DOHH2 (cell line): ENCODE measurements at regions not wholly inside any gene's neighbourhood (a gene's known extent, or its start where the extent isn't known, plus 50 kb on each side); places are given as distances from the start of the nearest gene placed in this dataset.

Source experiments
- EZH2phosphoT487 ChIP-seq: fragments of 200-600 bp; sonication (generic); IDR thresholded peaks from 2 replicates; pipeline ENCODE4 v1.6.1; 2017; ENCODE audit warnings: borderline replicate concordance, mild to moderate bottlenecking, antibody characterized with exemption, low read length, moderate library complexity, mixed read lengths
- TF ChIP-seq, protein P1 (sequence below): fragments of 200-600 bp; sonication (generic); IDR thresholded peaks from one replicate; pipeline ENCODE4 v1.5.1; 2014; ENCODE audit warnings: antibody characterized with exemption, mild to moderate bottlenecking, low read depth, low read length; ENCODE audit not compliant: poor library complexity, severe bottlenecking

GRCh38 chrX:40485102-40485826 is 95.5 kb upstream of the ATP6AP2 start:
- TF ChIP-seq, protein P1, sequence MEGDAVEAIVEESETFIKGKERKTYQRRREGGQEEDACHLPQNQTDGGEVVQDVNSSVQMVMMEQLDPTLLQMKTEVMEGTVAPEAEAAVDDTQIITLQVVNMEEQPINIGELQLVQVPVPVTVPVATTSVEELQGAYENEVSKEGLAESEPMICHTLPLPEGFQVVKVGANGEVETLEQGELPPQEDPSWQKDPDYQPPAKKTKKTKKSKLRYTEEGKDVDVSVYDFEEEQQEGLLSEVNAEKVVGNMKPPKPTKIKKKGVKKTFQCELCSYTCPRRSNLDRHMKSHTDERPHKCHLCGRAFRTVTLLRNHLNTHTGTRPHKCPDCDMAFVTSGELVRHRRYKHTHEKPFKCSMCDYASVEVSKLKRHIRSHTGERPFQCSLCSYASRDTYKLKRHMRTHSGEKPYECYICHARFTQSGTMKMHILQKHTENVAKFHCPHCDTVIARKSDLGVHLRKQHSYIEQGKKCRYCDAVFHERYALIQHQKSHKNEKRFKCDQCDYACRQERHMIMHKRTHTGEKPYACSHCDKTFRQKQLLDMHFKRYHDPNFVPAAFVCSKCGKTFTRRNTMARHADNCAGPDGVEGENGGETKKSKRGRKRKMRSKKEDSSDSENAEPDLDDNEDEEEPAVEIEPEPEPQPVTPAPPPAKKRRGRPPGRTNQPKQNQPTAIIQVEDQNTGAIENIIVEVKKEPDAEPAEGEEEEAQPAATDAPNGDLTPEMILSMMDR = no peak
- no peak for TF ChIP-seq EZH2phosphoT487
